HepG2 (cell line): ENCODE measurements at regions not wholly inside any gene's neighbourhood (a gene's known extent, or its start where the extent isn't known, plus 50 kb on each side); places are given as distances from the start of the nearest gene placed in this dataset.

Experiments used
- CEBPG ChIP-seq: IDR thresholded peaks from 2 replicates; pipeline ENCODE4 v1.6.1; 2016
- CEBPZ ChIP-seq: IDR thresholded peaks from 2 replicates; pipeline ENCODE4 v1.6.1; 2012; ENCODE audit warnings: low read length, improper control_type of control experiment
- E2F2 ChIP-seq: sonication (generic); formaldehyde crosslinking; IDR thresholded peaks from 2 replicates; pipeline ENCODE4 v1.4.0; 2020; ENCODE audit warnings: missing genetic modification reagents, borderline replicate concordance
- HNRNPL ChIP-seq: fragments of 200-400 bp; formaldehyde crosslinking; IDR thresholded peaks from 2 replicates; pipeline ENCODE4 v1.6.1; 2017; ENCODE audit warnings: mild to moderate bottlenecking, low read depth, low read length
- JUNB ChIP-seq: sonication (generic); formaldehyde crosslinking; IDR thresholded peaks from 2 replicates; pipeline ENCODE4 v1.8.0; 2022; ENCODE audit warnings: missing genetic modification reagents, mild to moderate bottlenecking, borderline replicate concordance
- ZBTB33 ChIP-seq: sonication (generic); formaldehyde crosslinking; IDR thresholded peaks from 2 replicates; pipeline ENCODE4 v1.4.0; 2020; ENCODE audit warnings: missing genetic modification reagents
- ZBTB39 ChIP-seq: sonication (generic); formaldehyde crosslinking; IDR thresholded peaks from 2 replicates; pipeline ENCODE4 v1.5.0; 2020; ENCODE audit warnings: missing genetic modification reagents
- ZMYM2 ChIP-seq: sonication (generic); formaldehyde crosslinking; IDR thresholded peaks from 2 replicates; pipeline ENCODE4 v1.8.0; 2022; ENCODE audit warnings: mild to moderate bottlenecking, missing genetic modification reagents
- ZNF441 ChIP-seq: sonication (generic); formaldehyde crosslinking; IDR thresholded peaks from 2 replicates; pipeline ENCODE4 v1.7.0; 2021; ENCODE audit warnings: missing genetic modification reagents, borderline replicate concordance
- ZNF468 ChIP-seq: sonication (generic); formaldehyde crosslinking; IDR thresholded peaks from 2 replicates; pipeline ENCODE4 v1.8.0; 2022; ENCODE audit warnings: mild to moderate bottlenecking, moderate library complexity, missing genetic modification reagents
- ZNF687 ChIP-seq: sonication (generic); formaldehyde crosslinking; IDR thresholded peaks from 2 replicates; pipeline ENCODE4 v1.5.1; 2020; ENCODE audit warnings: mild to moderate bottlenecking, missing genetic modification reagents, moderate library complexity

GRCh38 chr2:101630224-101630949 lies 67.1 kb upstream of the MAP4K4 start (continued):
- TF ChIP-seq CEBPZ = no peak
- TF ChIP-seq ZNF441 = no peak
- no peak for TF ChIP-seq JUNB (CRISPR knock-in tag)
- peak; percentile 29 for TF ChIP-seq ZNF687
- TF ChIP-seq ZBTB33 = peak; percentile 66
- no peak for TF ChIP-seq ZMYM2 (CRISPR knock-in tag)
- 0 out of 2 replicates have a peak, but pooled peaks have one; percentile 17 for TF ChIP-seq CEBPG (CRISPR knock-in tag)
- no peak for TF ChIP-seq ZNF468 (CRISPR knock-in tag)
- TF ChIP-seq HNRNPL = 0 out of 2 replicates have a peak, but pooled peaks have one; percentile 37
- TF ChIP-seq ZBTB39 (CRISPR knock-in tag) = no peak
- TF ChIP-seq E2F2 = no peak
